ENCODE measurements at regions not wholly inside any gene's neighbourhood (a gene's known extent, or its start where the extent isn't known, plus 50 kb on each side); places are given as distances from the start of the nearest gene placed in this dataset.

- Histone ChIP-seq H3K27me3 (replicated peaks) (no peaks in the 10 kb centered on the region), H3K27ac (no peak overlapping the region), H3K4me3 (ENCODE audit: low read depth, low read length) (no peak overlapping the region), H3K36me3 (replicated peaks) (no peaks in the 10 kb centered on the region)
- in situ Hi-C loops (cut with HindIII; ENCODE audit: low pct_ligation_motif_present, low sequenced_read_pairs), result no loop called here
- TF ChIP-seq, protein P1, sequence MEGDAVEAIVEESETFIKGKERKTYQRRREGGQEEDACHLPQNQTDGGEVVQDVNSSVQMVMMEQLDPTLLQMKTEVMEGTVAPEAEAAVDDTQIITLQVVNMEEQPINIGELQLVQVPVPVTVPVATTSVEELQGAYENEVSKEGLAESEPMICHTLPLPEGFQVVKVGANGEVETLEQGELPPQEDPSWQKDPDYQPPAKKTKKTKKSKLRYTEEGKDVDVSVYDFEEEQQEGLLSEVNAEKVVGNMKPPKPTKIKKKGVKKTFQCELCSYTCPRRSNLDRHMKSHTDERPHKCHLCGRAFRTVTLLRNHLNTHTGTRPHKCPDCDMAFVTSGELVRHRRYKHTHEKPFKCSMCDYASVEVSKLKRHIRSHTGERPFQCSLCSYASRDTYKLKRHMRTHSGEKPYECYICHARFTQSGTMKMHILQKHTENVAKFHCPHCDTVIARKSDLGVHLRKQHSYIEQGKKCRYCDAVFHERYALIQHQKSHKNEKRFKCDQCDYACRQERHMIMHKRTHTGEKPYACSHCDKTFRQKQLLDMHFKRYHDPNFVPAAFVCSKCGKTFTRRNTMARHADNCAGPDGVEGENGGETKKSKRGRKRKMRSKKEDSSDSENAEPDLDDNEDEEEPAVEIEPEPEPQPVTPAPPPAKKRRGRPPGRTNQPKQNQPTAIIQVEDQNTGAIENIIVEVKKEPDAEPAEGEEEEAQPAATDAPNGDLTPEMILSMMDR (IDR thresholded peaks at IDR 0.05; ENCODE audit: low read depth, low read length, missing control alignments), result no peak
- no peak for DNase-seq
Observed at GRCh38 chr11:70578371-70578770, 180.0 kb downstream of the CTTN start.

DNA sequence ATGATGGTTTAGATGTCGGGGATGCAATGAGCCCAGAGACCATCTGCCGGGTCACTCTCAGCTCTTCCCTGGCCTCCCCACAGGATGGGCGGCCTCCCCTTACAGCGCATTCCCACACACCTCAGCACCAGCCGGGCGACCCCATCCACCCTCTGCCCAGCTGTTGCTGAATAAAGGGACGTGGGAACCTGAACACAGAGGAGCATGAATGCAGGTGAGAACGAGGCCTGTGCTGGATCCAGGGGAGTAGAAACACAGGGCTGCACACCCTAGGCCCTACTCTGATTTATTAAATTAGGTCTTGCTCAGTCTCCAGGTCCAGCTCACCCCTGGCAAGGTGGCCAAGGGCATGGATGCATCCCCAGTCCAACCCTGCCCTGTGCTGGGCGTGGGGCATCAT lies 180.5 kb downstream of the CTTN start:
- Histone ChIP-seq H3K27me3 (replicated peaks) (no peaks in the 10 kb centered on the region), H3K4me3 (ENCODE audit: low read depth, low read length) (no peak overlapping the region), H3K27ac (no peak overlapping the region), H3K36me3 (replicated peaks) (no peaks in the 10 kb centered on the region)
- in situ Hi-C loops (cut with HindIII; ENCODE audit: low pct_ligation_motif_present, low sequenced_read_pairs), result no loop called here
- no peak for DNase-seq
- TF ChIP-seq, protein P1 (IDR thresholded peaks at IDR 0.05; ENCODE audit: low read depth, low read length, missing control alignments), result no peak

GRCh38 chr11:70579316-70579955 lies 181.1 kb downstream of the CTTN start:
- Histone ChIP-seq H3K36me3 (replicated peaks) (no peaks in the 10 kb centered on the region), H3K27ac (no peak overlapping the region), H3K27me3 (replicated peaks) (no peaks in the 10 kb centered on the region), H3K4me3 (ENCODE audit: low read depth, low read length) (no peak overlapping the region)
- TF ChIP-seq, protein P1 (IDR thresholded peaks at IDR 0.05; ENCODE audit: low read depth, low read length, missing control alignments), result no peak
- DNase-seq, result no peak
- in situ Hi-C loops (cut with HindIII; ENCODE audit: low pct_ligation_motif_present, low sequenced_read_pairs), result no loop called here

DNA sequence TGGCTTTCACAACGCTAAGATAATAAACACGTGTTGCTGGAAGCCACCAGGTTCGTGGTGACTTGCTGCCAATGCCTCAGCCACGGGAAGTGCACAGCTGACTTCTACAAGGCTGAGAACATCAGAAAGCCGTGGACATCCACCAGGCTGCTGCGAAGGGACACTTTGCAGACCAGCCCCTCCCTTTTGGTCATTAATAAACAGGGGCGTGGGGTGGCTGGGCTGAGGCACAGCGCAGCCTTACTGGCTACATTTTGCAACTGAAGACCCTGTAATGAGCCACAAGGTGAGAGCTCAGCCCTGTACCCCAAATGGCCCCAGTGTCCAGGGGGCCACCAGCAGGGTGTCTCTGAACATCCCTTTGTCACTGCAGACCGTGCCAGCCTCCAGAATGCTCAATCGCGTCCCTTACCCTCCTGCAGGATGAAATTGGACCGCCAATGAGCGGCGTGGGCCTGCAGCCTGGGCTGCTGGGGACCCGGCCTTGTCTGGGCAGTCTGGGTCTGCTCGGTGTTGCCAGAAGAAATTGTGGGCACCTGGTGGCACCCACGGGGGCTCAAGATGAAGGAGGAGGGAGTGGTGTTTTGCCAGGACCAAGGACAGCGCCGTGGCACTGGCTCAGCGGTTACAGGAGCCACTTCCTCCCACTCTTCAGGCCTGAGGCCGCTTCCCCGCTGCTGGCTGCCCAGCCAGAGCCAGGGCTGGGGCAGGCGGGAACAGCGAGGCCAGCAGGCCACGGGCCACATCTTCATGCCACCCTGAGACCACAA lies 181.9 kb downstream of the CTTN start:
- Histone ChIP-seq H3K36me3 (replicated peaks) (no peaks in the 10 kb centered on the region), H3K27me3 (replicated peaks) (no peaks in the 10 kb centered on the region), H3K27ac (no peak overlapping the region), H3K4me3 (ENCODE audit: low read depth, low read length) (no peak overlapping the region)
- peak; percentile 0 for DNase-seq
- in situ Hi-C loops (cut with HindIII; ENCODE audit: low pct_ligation_motif_present, low sequenced_read_pairs), result no loop called here
- TF ChIP-seq, protein P1 (IDR thresholded peaks at IDR 0.05; ENCODE audit: low read depth, low read length, missing control alignments), result no peak

- Histone ChIP-seq H3K4me3 (ENCODE audit: low read depth, low read length) (no peak overlapping the region), H3K27me3 (replicated peaks) (no peaks in the 10 kb centered on the region), H3K27ac (no peak overlapping the region), H3K36me3 (replicated peaks) (no peaks in the 10 kb centered on the region)
- no peak for DNase-seq
- TF ChIP-seq, protein P1 (IDR thresholded peaks at IDR 0.05; ENCODE audit: low read depth, low read length, missing control alignments), result no peak
- in situ Hi-C loops (cut with HindIII; ENCODE audit: low pct_ligation_motif_present, low sequenced_read_pairs), result no loop called here
Observed at GRCh38 chr11:70581991-70582885, 183.9 kb downstream of the CTTN start.
